Thoracic aorta (tissue), 2 donors: ENCODE measurements at regions not wholly inside any gene's neighbourhood (a gene's known extent, or its start where the extent isn't known, plus 50 kb on each side); places are given as distances from the start of the nearest gene placed in this dataset.

Source experiments
- ATAC-seq: fragments of 150-250 bp; one replicate; pipeline ENCODE4 v1.8.0; 2017; ENCODE audit warnings: low read depth; ENCODE audit not compliant: insufficient number of reproducible peaks, low FRiP score
- DNase-seq: peaks from one replicate; pipeline ENCODE4 v3.0.0-alpha.2; 2020; ENCODE audit warnings: low spot score
- H3K27ac ChIP-seq, 2 donors: fragments of 200-600 bp; sonication (generic); 1 replicate in 1 of 2; 2 replicates in 1 of 2; pipeline ENCODE4 v1.5.1; 2016; ENCODE audit warnings: mild to moderate bottlenecking in 2 of 2, moderate library complexity in 2 of 2
- H3K27me3 ChIP-seq: fragments of 200-600 bp; sonication (generic); replicated peaks from 2 replicates; pipeline ENCODE4 v1.6.0; 2016; ENCODE audit warnings: mild to moderate bottlenecking; ENCODE audit not compliant: insufficient read depth
- H3K36me3 ChIP-seq: fragments of 200-600 bp; sonication (generic); one replicate; pipeline ENCODE4 v1.5.1; 2016
- H3K4me1 ChIP-seq, 2 donors: fragments of 200-600 bp; sonication (generic); 1 replicate in 1 of 2; 2 replicates in 1 of 2; pipeline versions ENCODE4 v1.5.1 to v1.6.0; 2016; ENCODE audit warnings: low read depth in 2 of 2, mild to moderate bottlenecking in 1 of 2; ENCODE audit not compliant: control insufficient read depth in 1 of 2
- H3K4me3 ChIP-seq: fragments of 200-600 bp; sonication (generic); 2 replicates; pipeline ENCODE4 v1.5.1; 2016; ENCODE audit warnings: mild to moderate bottlenecking
- H3K9me3 ChIP-seq: fragments of 200-600 bp; sonication (generic); 2 replicates; pipeline ENCODE4 v1.5.1; 2016
- TF ChIP-seq, protein P1 (sequence below): fragments of 200-600 bp; sonication (generic); IDR thresholded peaks from one replicate; pipeline ENCODE4 v1.5.1; 2019; ENCODE audit warnings: antibody characterized with exemption

DNA sequence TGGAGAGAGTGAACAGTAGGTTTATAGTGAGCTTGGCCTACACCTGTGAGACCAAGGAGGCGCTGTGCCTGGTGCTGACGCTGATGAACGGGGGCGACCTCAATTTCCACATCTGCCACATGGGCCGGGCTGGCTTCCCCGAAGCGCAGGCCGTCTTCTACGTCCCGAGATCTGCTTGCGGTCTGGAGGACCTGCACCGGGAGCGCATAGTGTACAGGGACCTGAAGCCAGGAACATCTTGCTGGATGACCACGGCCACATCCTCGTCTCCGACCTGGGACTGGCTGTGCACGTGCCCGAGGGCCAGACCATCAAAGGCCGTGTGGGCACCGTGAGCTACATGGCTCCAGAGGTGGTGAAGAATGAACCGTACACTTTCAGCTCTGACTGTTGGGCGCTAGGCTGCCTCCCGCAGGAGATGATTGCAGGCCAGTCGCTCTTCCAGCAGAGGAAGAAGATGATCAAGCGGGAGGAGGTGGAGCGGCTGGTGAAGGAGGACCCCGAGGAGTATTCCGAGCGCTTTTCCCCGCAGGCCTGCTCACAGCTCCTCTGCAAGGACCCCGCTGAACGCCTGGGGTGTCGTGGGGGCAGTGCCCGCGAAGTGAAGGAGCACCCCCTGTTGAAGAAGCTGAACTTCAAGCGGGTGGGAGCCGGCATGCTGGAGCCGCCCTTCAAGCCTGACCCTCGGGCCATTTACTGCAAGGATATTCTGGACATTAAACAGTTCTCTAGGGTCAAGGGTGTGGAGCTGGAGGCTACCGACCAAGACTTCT lies 139.0 kb downstream of the ZDHHC20 start:
- ATAC-seq (no peak), DNase-seq (no peak)
- no peak overlapping the region for H3K27ac ChIP-seq
- TF ChIP-seq, protein P1, sequence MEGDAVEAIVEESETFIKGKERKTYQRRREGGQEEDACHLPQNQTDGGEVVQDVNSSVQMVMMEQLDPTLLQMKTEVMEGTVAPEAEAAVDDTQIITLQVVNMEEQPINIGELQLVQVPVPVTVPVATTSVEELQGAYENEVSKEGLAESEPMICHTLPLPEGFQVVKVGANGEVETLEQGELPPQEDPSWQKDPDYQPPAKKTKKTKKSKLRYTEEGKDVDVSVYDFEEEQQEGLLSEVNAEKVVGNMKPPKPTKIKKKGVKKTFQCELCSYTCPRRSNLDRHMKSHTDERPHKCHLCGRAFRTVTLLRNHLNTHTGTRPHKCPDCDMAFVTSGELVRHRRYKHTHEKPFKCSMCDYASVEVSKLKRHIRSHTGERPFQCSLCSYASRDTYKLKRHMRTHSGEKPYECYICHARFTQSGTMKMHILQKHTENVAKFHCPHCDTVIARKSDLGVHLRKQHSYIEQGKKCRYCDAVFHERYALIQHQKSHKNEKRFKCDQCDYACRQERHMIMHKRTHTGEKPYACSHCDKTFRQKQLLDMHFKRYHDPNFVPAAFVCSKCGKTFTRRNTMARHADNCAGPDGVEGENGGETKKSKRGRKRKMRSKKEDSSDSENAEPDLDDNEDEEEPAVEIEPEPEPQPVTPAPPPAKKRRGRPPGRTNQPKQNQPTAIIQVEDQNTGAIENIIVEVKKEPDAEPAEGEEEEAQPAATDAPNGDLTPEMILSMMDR: no peak
- peaks cover 0 to 4% of the 10 kb centered on the region in 2 donors for H3K4me1 ChIP-seq
- no peaks in the 10 kb centered on the region for H3K27me3 ChIP-seq
- H3K36me3 ChIP-seq: no peaks in the 10 kb centered on the region
- H3K4me3 ChIP-seq: no peak overlapping the region
- no peaks in the 10 kb centered on the region for H3K9me3 ChIP-seq

DNA sequence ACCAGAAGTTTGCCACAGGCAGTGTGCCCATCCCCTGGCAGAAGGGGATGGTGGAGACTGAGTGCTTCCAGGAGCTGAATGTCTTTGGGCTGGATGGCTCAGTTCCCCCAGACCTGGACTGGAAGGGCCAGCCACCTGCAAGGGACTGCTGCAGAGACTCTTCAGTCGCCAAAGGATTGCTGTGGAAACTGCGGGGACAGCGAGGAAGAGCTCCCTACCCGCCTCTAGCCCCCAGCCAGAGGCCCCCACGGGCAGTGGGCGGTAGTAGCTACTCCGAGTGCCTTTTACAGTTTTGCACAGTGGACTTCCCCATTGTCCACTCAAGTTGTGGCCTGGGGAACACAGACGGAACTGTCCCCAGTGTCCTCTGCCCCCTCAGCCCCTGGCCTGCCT lies 138.5 kb downstream of the ZDHHC20 start:
- Histone ChIP-seq H3K9me3 (no peaks in the 10 kb centered on the region), H3K4me3 (no peak overlapping the region), H3K4me1 (peaks cover 0 to 4% of the 10 kb centered on the region in 2 donors), H3K36me3 (no peaks in the 10 kb centered on the region), H3K27me3 (no peaks in the 10 kb centered on the region), H3K27ac (no peak overlapping the region)
- TF ChIP-seq, protein P1: no peak
- DNase-seq: no peak
- ATAC-seq: no peak

DNA sequence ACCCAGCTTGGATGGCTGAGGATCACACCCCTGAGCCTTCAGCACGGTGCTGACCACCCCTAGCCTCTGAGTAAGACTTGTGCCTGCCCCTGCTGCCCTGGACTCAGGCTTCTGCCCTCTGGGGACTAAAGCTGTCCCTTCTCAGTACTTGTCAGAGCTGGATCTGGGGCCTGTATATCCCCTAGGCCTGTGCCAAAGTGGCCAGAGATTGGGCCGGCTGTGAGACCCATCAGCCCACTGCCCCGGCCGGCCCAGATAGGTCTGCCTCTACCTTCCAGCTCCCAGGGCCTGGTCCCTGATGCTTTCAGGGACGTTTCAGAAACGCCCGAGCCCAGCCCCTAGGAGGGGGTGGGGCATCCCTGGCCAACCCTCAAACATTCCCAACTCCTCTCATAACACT lies 137.8 kb downstream of the ZDHHC20 start:
- H3K4me1 ChIP-seq: peaks cover 0 to 4% of the 10 kb centered on the region in 2 donors
- DNase-seq: no peak
- H3K27me3 ChIP-seq: no peaks in the 10 kb centered on the region
- TF ChIP-seq, protein P1: no peak
- H3K27ac ChIP-seq: no peak overlapping the region
- no peaks in the 10 kb centered on the region for H3K36me3 ChIP-seq
- ATAC-seq: no peak
- no peaks in the 10 kb centered on the region for H3K9me3 ChIP-seq
- H3K4me3 ChIP-seq: no peak overlapping the region

DNA sequence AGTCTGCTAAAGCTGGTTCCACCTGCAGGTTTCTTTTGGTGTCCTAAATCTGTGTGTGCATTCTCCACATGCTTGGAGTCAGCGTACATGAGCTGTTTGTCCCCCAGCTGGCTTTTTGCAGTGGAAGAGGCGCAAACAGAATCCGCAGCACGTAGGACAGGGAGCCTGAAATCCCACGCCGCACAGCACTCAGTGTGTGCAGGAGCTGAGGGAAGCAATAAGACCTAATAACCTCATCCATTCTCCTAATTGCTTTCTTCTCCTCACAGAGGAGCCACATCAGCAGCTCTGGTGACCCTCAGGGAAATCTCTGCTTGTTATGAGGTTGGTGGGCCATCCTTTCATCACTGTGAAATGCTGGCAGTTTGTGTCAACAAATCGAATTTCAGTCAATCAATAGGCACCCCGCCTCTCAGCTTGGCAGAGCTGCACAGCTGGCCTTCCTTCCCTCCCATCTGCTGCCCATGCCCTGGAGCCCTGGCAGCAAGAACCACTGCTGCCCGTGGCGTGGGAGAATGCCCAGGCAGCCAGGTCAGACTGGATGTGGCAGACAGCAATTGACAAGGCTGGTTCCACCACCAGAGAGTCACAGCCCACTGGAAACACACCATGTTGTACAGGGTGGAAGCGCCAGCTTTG lies 136.7 kb downstream of the ZDHHC20 start:
- ATAC-seq (no peak), DNase-seq (no peak)

More for the DNA sequence above, 136.7 kb downstream of the ZDHHC20 start:
- no peak overlapping the region for H3K27ac ChIP-seq
- TF ChIP-seq, protein P1: no peak
- no peak overlapping the region for H3K4me3 ChIP-seq
- H3K27me3 ChIP-seq: no peaks in the 10 kb centered on the region
- H3K9me3 ChIP-seq: no peaks in the 10 kb centered on the region
- H3K36me3 ChIP-seq: no peaks in the 10 kb centered on the region
- H3K4me1 ChIP-seq: peaks cover 0 to 4% of the 10 kb centered on the region in 2 donors
